GM19467 (cell line): ENCODE measurements at regions not wholly inside any gene's neighbourhood (a gene's known extent, or its start where the extent isn't known, plus 50 kb on each side); places are given as distances from the start of the nearest gene placed in this dataset.

Experiments
- ATAC-seq: cut with Tn5 transposase; IDR thresholded peaks from one replicate; pipeline ENCODE4 v1.9.1; 2021; ENCODE audit warnings: mild to moderate bottlenecking, moderate library complexity; ENCODE audit not compliant: unreplicated experiment

DNA sequence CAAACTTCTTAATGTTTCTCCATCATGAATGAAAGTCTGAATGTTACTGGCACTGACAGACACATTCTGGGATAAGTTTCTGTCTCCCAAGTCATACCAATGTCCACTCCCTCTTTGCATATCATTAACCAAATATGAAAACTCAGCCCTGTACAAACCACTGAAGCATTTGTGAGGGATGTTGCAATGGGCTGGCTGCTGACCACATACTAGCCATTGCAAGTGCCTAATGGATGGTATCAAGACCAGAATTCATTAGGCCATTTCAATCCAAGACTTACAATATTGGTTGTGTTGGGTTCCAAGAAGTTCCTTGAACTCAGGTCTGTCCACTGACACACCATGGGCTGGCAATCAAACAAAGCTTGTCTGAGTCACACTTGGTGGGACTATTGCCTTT, 73.8 kb downstream of the CBLN2 start:
- no peak for ATAC-seq

DNA sequence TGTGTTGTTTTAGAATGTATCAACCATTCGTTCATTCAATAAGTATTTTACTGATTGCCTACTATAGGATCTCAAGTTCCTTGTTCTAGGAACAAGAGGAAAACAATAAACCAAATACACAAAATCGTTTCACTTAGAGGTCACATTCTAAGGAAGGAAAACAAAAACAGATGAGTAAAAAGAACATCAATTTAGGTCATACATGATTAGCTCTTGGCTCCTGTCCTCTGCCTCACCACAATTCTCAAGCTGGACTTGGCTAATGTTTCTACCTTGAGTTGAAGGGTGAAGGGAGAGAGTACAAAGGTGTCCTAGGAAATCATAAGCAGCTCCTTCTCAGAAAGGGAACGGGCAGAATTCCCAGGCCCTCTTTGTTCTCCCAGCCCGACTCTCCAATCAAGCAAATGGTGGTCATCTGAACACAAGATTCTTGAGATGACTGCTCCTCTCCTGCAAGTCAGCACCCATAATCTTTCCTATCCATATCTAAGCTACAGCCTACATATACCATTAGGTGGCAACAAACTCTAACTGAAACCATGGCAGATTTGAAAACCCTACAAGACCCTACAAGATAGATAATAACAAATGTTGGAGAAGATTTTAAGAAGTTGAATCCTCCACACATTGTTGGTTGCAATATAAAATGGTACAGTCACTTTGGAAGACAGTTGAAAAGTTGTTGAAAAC, 76.0 kb downstream of the CBLN2 start:
- ATAC-seq: no peak

DNA sequence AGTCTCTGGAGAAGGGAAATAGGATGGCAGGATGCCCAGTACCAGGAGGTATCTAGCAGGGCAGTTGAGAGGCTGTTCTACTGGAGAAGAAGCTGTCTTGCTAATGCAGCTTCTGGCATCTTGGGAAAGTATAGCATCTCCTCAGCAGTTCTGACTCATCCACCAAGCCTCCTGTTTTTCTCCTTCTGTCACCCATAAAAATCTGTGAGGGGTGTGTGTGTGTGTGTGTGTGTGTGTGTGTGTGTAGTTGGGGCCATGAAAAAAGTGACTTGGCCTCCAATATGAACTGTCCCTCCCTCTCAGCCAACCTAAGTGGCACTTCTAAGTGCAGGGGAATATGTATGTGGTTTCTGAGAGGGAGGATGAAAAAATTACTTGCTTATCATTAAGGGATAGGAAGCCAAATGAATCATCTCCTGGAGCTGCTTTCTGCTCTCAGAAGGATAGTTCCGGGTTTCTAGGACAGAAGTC, 83.9 kb downstream of the CBLN2 start:
- no peak for ATAC-seq

DNA sequence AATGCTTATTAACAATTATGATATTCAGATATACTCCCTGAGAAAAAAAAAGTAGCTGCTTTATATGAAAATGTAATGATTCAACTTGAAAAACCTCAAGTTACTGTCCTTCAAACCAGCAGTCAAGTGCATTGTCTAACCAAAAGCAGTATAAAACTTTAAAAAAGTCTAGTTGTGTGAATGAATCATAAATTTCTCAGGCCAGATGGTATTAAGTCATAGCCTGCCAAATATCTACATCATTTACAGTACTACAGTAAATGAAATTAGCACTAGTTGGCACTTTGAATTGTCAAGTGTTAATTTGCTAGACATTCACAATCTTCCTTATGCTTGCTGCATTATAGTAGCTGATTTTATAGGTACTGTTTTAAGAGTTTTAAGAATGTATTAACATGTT, 85.9 kb downstream of the CBLN2 start:
- ATAC-seq: no peak

DNA sequence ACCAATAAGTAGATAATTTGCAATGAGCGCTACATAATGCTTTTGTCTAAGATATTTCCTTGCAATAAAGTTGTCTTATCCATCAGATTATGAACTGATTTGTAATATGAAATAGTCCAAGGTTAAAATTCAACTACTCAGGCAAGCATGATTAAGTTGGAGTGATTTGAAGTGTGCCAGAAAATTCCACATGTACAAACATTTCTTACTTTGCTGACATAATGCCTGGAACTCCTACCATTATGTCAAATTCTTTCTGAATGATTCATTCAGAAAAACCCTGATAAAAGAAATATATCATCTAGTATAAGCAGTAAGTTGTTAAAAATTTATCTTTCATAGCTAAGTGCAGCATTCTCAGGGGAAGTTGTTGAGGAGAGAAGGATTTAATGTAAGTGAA, 87.3 kb downstream of the CBLN2 start:
- ATAC-seq: no peak

DNA sequence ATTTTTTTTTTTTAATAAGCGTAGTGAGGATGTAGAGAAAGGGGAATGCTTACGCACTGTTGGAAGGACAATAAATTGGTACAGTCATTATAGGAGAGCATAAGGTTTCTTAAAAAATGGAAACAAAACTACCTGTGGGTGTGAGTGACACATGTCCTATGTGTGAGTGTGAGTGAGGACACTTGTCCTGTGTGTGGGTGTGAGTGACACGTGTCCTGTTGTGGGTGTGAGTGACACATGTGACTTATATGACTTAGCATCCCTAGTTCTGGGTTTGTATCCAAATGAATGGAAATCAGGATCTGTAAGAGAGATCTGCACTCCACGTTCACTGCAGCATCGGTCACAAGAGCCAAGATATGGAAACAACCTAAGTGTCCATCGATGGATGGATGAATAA, 91.8 kb downstream of the CBLN2 start:
- ATAC-seq: no peak

DNA sequence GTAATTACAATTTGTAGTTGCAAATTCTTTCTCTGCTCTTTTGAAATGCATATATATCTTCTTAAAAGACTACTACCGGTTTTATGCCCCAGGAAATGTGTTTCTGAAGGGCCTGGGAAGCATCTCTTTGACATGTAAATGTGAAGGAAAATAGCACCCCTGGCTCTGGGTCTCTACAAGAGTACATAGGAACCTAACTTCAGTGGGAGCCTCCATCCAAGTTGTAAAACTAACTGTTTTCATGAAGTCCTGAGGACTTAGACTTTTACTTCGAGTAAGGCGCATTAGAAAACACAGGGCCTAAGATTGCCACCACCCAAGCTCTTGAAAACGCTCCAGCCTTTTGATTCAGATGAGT, 99.4 kb downstream of the CBLN2 start:
- ATAC-seq: no peak

DNA sequence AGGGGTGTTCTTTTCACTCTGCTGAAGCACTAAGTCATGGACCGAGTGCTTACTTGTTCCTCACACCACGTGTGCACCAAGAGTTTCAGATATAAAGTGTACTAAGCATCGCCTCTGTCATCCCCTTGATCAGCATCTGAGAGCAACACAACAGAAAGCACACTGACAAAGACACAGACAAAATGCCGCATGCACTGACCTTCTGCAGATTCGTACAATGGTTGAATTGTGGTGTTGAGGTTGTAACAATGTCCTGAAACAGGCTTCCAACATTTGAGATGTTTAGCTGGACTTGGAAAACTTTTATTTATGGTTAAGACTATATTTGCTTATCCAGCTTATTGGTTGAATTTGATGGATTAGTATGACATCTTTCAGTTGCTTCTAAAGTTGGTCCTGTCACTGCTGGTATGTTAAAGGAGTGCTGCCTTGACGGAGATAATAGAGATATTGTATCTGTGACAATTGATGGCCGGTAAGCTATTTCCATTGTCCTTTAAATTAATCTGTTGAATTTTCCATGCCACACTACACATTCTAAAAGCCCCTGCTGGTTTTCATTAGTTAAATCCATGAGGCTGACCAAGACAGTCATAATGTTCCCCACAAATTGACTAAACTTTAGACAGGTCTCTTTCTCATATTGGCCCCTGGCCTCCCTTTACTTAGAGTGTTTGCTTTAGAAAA, 99.9 kb downstream of the CBLN2 start:
- no peak for ATAC-seq

DNA sequence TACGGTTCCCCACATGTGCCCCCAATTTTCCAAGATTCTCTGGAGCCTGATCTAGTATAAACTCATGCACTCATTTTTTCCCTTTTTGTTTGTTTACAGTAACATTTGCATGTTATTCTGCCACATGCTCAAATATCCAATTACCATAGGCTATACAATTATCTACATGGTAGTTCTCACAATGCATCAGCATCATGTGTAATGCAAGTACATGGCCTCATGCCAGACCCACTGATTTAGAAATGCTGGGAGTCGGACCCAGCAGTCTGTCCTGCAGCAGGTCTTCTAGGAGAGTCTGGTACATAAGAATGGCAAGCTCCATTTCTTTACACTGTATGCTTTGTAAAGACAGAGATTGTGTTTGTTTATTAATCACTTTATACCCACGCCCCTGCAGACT, 107.7 kb downstream of the CBLN2 start:
- no peak for ATAC-seq

DNA sequence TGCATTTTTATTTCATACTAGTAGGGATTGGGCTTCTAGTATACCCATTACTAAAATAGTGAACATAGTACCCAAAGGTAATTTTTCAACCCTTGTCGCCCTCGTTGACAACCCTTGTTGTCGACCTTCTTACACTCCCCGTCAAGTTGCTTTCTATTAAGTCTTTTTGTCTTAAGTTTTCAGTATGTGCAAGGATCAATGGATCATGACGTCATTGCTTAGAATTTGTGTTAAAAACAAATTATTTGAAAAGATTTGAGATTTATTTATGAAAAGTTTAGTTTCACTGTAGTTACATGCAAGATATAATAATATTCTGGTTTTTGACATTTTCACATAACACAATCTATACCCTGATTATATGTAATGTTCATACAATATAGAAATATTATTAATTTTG, 110.4 kb downstream of the CBLN2 start:
- ATAC-seq: no peak

DNA sequence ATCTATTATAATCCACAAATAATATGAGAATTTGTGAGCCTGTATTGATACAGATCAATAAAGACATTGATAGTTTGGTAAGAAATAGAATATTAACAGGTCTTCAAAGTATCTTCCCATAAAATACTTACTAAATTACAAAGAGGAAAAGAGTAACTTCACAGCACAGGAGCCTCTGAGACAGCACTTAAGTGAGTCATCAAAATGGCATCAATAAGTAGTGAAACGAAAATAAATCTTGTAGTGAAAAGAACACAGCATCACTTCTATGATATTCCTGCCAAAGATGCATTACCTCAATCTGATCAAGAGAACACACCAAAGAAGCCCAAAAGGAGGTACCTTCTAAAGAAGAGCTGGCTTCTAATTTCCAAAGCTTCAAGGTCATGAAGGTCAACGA, 116.4 kb downstream of the CBLN2 start:
- ATAC-seq: no peak

DNA sequence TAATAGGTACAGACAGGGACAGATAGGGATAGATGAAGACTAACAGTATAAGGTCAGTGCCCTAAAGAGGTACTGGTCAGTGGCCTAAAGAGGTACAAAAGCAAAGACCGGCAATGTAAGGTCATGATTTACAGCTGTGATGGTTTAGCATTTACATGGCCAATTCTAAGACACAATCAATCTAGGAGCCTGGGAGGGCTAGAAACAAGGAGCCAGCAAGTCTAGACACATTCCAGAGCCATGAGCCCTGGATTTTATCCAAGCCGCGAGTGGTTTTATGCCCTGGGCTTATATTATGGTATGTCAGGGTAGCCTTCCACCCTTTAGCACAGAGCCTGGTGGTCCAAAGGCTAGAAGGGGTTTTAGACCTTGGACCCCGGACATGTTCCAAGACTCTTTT, 124.2 kb downstream of the CBLN2 start:
- ATAC-seq: no peak

DNA sequence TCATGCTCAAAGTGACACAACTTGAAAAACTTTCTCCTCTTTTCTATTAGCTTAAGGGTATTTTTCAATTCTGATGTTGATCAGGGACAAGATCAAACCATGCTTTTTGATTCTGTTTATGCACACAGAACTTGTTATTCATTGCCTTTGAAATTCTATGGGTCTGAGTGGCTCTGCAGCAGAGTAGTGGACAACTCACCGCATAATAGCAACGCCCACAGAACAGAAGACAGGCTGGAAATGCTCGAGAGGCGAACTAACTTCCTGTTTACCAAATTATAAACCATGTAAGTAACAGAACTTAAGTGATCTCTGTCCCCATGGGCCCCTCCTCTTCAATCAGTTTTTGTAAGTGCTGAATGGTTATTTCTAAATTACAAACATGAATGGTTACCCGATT, 131.2 kb downstream of the CBLN2 start:
- ATAC-seq: no peak

DNA sequence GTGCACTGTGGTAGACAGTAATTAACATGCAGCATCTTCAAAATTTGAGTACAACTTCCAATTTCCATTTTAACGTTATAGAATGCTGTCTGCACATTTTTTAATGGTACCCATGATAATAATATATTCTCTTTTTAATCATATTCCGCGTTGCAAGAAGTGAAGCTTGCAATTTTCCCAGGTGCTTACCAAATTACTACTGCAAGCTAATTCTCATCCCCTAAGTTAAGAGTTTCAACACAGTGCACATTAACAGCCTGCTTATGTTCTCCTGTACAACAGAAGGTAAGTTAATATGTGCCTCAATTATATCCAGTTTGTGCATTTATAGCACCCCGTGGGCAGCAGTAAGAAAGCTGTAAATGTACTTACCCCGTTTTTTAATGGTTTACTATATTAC, 132.9 kb downstream of the CBLN2 start:
- no peak for ATAC-seq

DNA sequence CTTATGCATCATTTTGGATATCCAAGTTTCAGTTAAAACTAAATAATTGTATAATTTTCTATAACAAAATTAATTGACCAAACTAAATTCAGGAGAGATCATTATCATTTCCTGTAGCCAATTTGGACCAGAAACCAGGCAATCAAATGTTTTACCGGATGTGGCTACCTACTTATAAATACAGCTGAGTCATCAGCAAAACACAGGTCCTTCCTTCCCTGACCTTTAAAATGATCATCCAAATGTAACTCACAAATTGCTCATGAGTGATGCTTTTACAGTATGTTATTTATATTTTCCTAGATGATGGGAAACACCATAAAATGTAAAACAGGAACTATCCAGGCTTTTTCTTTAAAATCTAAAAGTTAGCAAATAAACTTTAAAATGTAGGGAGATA, 133.7 kb downstream of the CBLN2 start:
- ATAC-seq: no peak

DNA sequence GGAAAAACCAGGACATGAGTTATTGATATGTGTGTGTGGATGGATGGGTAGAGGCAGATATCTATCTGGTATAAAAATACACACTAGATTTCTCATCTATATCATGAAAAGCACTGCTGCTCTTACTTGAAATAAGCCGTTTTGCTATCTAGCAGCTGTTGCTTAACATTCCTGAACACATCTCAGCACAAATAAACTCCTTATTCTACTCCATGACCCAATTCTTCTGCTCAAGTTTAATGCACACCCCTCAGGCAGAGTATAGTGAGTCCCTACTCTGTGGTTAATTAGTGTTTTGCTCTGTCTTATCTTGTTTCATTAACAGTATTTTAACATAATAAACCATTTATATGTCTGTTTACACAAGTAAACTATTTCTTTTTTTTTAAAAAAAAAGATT, 134.2 kb downstream of the CBLN2 start:
- no peak for ATAC-seq

DNA sequence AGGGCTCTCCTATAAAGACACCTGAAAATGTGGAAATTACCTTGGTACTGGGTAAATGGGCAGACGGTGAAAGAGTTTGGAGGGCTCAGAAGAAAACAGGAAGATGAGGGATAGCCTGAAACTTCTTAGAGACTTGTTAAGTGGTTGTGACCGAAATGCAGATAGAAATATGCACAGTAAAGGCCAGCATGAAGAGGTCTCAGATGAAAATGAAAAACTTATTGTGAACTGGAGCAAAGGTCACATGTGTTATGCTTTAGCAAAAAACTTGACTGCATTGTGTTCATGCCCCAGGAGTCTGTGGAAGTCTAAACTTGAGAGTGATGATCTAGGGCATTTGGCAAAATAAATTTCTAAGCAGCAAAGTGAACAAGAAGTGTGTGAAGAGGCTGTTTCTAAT, 137.1 kb downstream of the CBLN2 start:
- ATAC-seq: no peak

DNA sequence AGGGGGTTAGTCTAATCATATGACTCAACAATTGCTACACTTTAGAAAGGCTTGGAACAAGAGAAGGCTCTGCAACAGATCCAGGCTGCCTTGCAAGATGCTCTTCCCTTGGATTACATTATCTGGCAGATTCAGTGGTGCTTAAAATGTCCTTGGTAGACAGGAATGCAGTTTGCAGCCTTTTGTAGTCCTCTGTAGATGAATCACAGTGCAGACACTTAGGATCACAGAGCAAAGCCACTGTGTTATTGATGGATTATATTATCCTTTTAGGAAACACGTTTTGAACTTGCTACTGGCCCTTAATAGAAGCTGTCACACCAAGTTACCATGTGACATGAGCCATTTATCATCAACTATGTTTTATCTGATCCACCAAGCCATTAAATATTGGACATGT, 152.2 kb downstream of the CBLN2 start:
- ATAC-seq: no peak

DNA sequence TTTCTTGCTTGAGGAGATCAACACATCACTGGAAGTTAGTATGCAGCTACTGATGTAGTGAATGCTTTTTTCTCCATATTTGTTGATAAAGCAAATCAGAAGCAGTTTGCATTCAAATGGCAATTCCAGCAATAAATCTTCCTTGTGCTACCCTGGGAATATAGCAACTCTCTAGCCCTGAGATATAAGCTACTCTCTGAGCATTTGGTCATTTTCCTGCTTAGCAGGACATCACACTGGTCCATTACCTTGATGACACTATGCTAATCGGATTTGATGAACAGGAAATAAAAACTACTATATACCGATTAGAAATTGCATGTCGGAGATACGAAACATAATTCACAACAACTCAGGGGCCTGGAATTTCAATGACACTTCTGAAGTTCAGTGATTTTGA, 152.7 kb downstream of the CBLN2 start:
- ATAC-seq: no peak

DNA sequence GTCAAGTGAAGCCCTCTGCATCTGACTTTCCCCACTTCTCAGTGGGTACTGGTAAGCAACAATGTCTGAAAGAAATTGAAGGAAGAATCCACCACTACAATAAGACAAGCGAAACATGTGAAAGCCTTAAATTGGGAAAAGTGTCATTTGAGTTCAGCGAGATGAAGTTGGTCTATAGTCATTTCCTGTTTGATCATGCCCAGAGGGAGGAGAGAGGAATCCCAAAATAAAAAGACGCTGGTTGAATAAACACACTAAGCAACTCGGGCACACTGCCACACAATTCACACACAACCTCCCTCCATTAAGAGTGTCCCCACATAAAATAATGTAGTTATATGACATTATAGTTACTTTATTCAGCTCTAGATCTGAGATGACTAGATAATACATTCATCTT, 166.1 kb downstream of the CBLN2 start:
- ATAC-seq: no peak

DNA sequence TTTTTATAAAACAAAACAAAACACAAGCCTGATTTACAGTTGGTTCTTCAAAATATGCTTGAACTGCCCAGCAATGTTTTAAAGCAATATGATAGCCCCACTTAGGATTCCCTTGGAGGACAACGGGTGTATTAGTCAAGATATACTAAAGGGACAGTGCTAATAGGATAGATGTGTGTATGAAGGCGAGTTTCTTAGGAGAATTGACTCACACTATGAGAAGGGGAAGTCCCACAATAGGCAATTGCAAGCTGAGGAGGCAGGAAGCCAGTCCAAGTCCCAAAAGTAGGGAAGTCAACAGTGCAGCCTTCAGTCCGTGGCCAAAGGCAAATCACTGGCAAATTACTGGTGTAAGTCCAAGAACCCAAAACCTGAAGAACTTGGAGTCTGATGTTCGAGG, 167.9 kb downstream of the CBLN2 start:
- no peak for ATAC-seq

DNA sequence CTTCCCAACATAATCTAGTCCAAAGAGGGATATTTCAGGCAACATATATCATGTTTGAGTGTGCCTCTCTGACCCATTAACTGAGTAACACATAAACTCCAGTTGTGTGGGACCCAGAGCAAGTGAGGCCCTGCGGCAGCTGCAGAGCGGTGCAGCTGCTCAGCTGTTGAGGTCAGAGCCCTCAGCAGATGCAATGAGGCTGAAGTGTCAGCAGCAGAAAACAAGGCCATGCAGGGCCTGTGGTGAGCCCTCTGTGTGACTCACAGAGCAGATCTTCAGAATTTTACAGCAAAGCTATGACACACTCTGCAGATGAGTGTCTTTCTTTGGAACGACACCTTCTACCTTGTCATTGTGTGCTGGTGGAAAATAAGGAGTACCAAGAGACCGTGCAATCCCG, 168.5 kb downstream of the CBLN2 start:
- ATAC-seq: no peak

DNA sequence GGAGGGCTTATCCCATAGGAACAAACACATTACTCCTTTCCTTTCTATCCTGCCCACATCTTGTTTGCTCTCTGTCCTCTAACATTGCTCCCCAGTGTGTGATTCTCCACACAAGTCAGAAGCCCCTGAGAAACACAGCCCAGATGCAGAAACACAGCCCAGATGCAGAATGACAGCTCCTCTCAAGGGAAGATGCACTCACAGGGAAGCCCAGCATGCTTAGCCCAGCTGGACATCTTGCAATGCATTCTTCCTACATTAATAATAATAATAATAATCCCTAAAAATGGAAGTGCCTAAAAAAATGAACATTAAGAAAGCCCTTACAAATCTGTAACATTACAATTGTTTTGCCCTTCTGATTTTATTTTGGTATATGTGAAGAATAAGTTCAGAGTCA, 172.1 kb downstream of the CBLN2 start:
- no peak for ATAC-seq
